ENCODE measurements at regions not wholly inside any gene's neighbourhood (a gene's known extent, or its start where the extent isn't known, plus 50 kb on each side); places are given as distances from the start of the nearest gene placed in this dataset.

DNA sequence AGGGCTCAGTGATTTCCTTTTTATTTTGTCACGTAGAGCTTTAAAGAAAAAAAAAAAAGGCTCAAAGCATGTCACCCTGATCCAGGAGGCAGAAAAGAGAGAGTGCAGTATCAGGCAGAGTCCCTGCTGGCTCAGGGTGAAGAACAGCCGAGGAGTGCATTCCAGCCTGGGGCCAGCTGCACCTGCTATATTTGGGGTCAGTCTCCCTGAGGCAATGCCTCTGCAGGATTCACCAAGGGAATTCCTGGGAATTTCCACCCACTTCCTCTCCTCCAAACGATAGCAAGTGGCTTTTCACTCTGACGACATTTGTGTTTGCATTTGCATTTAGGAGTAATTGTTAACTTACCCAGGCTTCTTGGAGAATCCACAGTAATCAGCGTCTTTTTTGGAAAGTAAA is 202.9 kb upstream of the CTNNB1 start:
- Histone ChIP-seq H3K36me3 (no peaks in the 10 kb centered on the region), H3K4me1 (peaks cover 4 to 49% (median 36%) of the 10 kb centered on the region in 4 donors), H3K27me3 (no peaks in the 10 kb centered on the region), H3K9me3 (no peaks in the 10 kb centered on the region), H3K4me3 (no peak overlapping the region), H3K27ac (no peak overlapping the region)
- intact Hi-C loops (cut with DNase I; ENCODE audit: low total_unique reads): no loop called here
- DNase-seq: no peak
- TF ChIP-seq, protein P1, sequence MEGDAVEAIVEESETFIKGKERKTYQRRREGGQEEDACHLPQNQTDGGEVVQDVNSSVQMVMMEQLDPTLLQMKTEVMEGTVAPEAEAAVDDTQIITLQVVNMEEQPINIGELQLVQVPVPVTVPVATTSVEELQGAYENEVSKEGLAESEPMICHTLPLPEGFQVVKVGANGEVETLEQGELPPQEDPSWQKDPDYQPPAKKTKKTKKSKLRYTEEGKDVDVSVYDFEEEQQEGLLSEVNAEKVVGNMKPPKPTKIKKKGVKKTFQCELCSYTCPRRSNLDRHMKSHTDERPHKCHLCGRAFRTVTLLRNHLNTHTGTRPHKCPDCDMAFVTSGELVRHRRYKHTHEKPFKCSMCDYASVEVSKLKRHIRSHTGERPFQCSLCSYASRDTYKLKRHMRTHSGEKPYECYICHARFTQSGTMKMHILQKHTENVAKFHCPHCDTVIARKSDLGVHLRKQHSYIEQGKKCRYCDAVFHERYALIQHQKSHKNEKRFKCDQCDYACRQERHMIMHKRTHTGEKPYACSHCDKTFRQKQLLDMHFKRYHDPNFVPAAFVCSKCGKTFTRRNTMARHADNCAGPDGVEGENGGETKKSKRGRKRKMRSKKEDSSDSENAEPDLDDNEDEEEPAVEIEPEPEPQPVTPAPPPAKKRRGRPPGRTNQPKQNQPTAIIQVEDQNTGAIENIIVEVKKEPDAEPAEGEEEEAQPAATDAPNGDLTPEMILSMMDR (IDR thresholded peaks at IDR 0.05): no peak

DNA sequence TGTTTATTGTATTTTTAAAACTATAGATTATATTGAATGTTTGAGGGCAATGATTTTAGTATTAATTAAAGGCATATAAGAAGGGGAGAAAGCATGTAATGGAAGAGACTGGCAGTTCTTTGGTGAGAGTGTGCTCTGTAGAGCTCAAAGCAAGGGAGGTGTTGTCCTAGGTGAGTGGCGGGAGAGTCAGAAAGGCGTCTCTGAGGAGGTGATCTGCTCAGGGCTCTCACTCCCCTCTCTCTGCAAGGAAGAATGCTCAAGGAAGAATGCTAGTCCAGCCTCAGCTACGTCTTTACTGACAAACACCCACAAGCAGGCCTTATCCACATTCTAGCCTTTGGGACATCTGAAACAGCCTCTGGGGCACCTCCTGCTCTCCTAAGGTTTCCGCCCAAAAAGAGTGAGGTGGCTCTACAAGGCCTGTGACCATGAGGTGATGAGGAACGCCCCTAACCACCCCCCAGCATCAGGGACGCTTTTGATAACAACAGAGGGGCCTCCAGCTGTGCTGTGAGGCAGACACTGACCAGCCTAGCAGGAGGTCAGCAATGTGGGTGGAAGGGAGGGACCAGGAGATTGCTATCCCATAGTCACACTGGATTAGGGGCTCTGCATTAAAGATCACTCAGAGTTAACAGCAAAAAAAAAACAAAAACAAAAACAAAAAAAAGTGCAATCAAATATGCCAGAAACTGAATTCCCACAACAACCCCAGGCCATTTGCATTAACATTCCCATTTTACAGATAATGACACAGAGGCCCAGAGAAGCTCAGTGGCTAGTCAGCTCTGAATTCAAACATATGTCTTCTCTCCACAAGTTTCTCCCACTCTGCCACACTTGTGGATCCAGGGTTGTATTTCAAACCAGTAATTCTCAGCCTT is 202.2 kb upstream of the CTNNB1 start:
- TF ChIP-seq, protein P1 (IDR thresholded peaks at IDR 0.05): no peak
- Histone ChIP-seq H3K27ac (peak overlapping the region in 1 of 2 donors; percentile 65), H3K27me3 (no peaks in the 10 kb centered on the region), H3K36me3 (no peaks in the 10 kb centered on the region), H3K9me3 (no peaks in the 10 kb centered on the region), H3K4me1 (peaks cover 4 to 56% (median 40%) of the 10 kb centered on the region in 4 donors), H3K4me3 (no peak overlapping the region)
- intact Hi-C loops (cut with DNase I; ENCODE audit: low total_unique reads): no loop called here
- no peak for DNase-seq

DNA sequence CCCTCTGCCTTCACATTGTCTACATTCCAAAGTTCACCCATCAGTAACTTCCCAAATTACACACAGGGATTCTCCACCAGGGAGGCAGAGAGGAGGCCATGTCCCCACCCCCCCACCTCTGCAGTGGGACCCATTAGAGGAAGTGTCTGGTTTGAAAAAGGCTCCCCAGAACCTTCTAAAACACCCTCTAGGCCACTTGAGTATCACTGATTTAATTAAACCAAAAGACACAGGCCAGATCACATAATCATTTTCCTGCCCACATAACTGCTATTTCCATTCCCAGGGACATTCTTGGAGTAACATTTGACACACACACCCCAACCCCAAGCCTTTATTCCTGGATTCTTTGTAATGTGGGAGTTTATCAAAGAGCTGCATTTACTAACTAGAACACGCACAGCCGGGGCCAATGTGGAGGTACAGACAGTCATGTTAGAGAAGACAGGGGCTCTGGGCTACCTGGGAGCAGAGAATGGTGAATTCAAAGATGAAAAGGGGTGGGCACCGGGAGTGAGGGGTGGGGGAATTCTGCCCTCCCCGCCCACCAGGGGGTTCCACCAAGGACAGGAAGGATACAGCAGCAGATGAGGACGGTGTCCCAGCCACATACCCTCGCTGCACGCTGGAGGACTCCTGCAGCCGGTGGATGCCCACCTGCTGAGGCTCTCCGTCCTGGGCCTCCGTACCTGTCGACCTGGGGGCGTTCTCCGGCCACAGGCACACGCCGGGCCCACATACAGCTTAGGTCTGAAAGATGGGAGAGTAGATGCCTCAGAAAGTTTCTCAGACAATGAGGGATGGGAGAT is 201.4 kb upstream of the CTNNB1 start:
- Histone ChIP-seq H3K4me1 (peaks cover 4 to 62% (median 40%) of the 10 kb centered on the region in 4 donors), H3K9me3 (no peaks in the 10 kb centered on the region), H3K27ac (peak overlapping the region; percentile 65 to 69), H3K4me3 (no peak overlapping the region), H3K27me3 (no peaks in the 10 kb centered on the region), H3K36me3 (no peaks in the 10 kb centered on the region)
- no peak for DNase-seq
- TF ChIP-seq, protein P1 (IDR thresholded peaks at IDR 0.05): no peak
- intact Hi-C loops (cut with DNase I; ENCODE audit: low total_unique reads): no loop called here

DNA sequence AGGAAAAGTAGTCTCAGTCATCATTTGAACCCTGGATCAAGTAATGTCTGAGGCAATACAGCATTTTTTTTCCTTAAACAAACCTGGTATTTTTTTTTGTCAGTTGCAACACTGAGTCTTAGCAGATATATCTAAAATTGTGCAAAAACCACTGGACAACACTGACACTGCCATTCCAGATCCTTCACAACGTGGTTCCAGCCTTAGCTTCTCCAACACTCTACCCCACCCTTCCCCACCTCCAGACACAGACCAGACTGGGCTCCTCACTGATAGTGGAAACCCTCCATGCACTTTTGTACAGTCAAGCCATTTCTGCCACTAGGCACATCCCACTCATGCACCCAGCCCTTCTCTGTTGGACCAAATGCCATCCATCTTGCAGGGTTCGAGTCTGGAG is 199.6 kb upstream of the CTNNB1 start:
- intact Hi-C loops (cut with DNase I; ENCODE audit: low total_unique reads): loop anchor here (2.0 to 10.0 kb wide), 4 partner anchors 29 to 225 kb away; partner anchors contain the start of gene CTNNB1
- DNase-seq: no peak
- Histone ChIP-seq H3K27me3 (no peaks in the 10 kb centered on the region), H3K4me3 (no peak overlapping the region), H3K4me1 (peaks cover 4 to 62% (median 40%) of the 10 kb centered on the region in 4 donors), H3K9me3 (no peaks in the 10 kb centered on the region), H3K27ac (peak overlapping the region; percentile 65 to 69), H3K36me3 (no peaks in the 10 kb centered on the region)
- TF ChIP-seq, protein P1 (IDR thresholded peaks at IDR 0.05): no peak

DNA sequence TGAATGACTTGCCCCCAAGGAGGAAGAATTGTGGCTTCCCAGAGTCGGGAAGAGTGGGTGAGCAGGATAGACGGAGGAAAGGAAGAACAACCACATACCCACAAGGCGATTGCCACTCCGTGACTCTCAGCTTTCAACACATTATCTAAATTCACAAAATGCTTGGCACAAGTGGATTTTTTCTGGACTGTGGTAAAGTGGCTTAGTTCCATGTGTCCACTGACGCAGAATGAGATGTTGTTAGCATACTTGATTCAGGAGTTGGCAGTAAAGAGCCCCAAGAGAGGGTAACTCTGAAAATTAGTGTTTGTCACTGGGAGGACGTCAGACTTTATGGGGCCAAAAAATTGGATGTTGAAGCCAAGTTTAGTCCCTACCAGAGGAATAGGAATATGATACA is 198.8 kb upstream of the CTNNB1 start:
- DNase-seq: peak; percentile 61 to 80
- peak overlapping the region; percentile 65 to 69 for H3K27ac ChIP-seq

More for the DNA sequence above, 198.8 kb upstream of the CTNNB1 start:
- H3K27me3 ChIP-seq: no peaks in the 10 kb centered on the region
- peaks cover 4 to 69% (median 42%) of the 10 kb centered on the region in 4 donors for H3K4me1 ChIP-seq
- no peaks in the 10 kb centered on the region for H3K9me3 ChIP-seq
- no peaks in the 10 kb centered on the region for H3K36me3 ChIP-seq
- H3K4me3 ChIP-seq: no peak overlapping the region
- intact Hi-C loops (cut with DNase I; ENCODE audit: low total_unique reads): loop anchor here (2.0 to 10.0 kb wide), 4 partner anchors 30 to 224 kb away; partner anchors contain the start of gene CTNNB1
- TF ChIP-seq, protein P1 (IDR thresholded peaks at IDR 0.05): no peak
